ENCODE measurements at regions not wholly inside any gene's neighbourhood (a gene's known extent, or its start where the extent isn't known, plus 50 kb on each side); places are given as distances from the start of the nearest gene placed in this dataset.
"Not testable (repeated sequence)": the region's sequence is repeated elsewhere in the genome, so short reads cannot be mapped to it uniquely, and the experiment has no call there.

- Mint-ChIP-seq H3K27ac (no peak overlapping the region), H3K9me3 (no peaks in the 10 kb centered on the region), H3K27me3 (no peaks in the 10 kb centered on the region), H3K4me1 (peaks cover 6% of the 10 kb centered on the region), H3K4me3 (no peak overlapping the region)
- ATAC-seq (no peak), DNase-seq (no peak)
These were observed 131.9 kb downstream of the NPR3 start for GRCh38 chr5:32842813-32843530.

DNA sequence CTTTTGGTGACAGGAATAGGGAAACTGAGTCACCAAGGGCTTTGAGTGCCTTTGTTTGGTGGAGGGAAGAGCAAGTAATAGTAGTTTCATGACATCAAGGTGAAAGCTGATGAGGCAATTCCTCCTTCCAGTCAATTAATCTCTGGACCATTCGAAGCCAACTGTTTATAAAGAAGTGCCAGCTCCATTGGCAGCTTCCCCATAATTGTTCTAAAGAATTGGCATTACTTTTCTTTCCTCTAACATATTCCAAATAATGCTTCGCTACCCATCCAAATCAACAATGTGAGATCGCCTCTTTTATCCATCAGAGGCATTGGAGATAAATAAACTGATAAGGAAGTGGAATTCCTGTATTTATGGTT, 132.4 kb downstream of the NPR3 start:
- Mint-ChIP-seq H3K27ac (no peak overlapping the region), H3K9me3 (no peaks in the 10 kb centered on the region), H3K4me3 (no peak overlapping the region), H3K4me1 (peaks cover 6% of the 10 kb centered on the region), H3K27me3 (no peaks in the 10 kb centered on the region)
- DNase-seq (no peak), ATAC-seq (no peak)

DNA sequence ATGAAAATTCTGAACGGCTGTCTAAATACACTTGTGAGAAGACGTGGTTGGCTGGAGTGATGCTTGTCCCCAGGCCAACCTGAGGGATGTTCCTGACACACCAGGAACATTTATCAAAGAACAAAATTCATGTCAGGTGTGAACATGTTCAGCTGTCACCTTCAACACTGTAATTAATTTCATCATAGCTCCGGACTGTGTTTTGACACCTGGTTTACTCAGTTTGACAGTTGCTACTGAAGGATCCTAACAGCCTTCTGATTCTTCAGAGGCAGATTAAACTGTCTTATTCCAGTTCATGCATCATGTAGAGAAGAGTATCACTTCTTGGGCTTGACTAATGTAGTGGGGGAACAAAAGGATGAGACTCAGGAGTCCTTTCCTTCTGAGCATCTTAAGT, 134.1 kb downstream of the NPR3 start:
- no peak for ATAC-seq
- Mint-ChIP-seq H3K4me1 (peaks cover 6% of the 10 kb centered on the region), H3K27ac (no peak overlapping the region), H3K27me3 (no peaks in the 10 kb centered on the region), H3K9me3 (peaks cover 0 to 9% of the 10 kb centered on the region in 2 donors), H3K4me3 (no peak overlapping the region)
- DNase-seq, result no peak

DNA sequence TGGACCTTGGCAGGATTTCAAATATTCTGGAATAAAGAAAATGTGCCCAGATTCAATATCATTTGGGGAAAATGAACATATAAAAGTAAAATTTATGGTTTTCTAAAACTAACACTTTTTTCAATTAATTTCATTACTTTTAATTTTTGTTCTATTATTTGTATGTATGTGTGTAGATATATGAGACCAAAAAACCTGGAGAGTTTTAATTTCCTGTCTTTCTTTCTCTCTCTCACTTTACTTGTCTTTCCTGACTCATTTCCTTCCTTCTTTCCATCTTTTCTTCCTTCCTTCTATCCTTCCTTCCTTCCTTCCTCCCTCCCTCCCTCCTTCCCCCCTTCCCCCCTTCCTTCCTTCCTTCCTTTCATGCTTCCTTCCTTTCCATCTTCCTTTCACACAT, 137.0 kb downstream of the NPR3 start:
- no peak overlapping the region for H3K4me3 Mint-ChIP-seq
- H3K27me3 Mint-ChIP-seq, result no peaks in the 10 kb centered on the region
- H3K27ac Mint-ChIP-seq, result no peak overlapping the region
- no peak for DNase-seq
- peaks cover under 1% of the 10 kb centered on the region for H3K4me1 Mint-ChIP-seq
- H3K9me3 Mint-ChIP-seq, result peaks cover 4 to 9% of the 10 kb centered on the region in 2 donors
- ATAC-seq, result no peak

GRCh38 chr5:32848681-32849080, 137.6 kb downstream of the NPR3 start:
- no peak for DNase-seq
- Mint-ChIP-seq H3K27me3 (no peaks in the 10 kb centered on the region), H3K4me3 (no peak overlapping the region), H3K4me1 (no peaks in the 10 kb centered on the region), H3K27ac (no peak overlapping the region), H3K9me3 (peaks cover 4 to 9% of the 10 kb centered on the region in 2 donors)
- no peak for ATAC-seq

- DNase-seq, result no peak
- peaks cover 4 to 9% of the 10 kb centered on the region in 2 donors for H3K9me3 Mint-ChIP-seq
- H3K27me3 Mint-ChIP-seq, result no peaks in the 10 kb centered on the region
These were observed 139.8 kb downstream of the NPR3 start for GRCh38 chr5:32850817-32851496.

DNA sequence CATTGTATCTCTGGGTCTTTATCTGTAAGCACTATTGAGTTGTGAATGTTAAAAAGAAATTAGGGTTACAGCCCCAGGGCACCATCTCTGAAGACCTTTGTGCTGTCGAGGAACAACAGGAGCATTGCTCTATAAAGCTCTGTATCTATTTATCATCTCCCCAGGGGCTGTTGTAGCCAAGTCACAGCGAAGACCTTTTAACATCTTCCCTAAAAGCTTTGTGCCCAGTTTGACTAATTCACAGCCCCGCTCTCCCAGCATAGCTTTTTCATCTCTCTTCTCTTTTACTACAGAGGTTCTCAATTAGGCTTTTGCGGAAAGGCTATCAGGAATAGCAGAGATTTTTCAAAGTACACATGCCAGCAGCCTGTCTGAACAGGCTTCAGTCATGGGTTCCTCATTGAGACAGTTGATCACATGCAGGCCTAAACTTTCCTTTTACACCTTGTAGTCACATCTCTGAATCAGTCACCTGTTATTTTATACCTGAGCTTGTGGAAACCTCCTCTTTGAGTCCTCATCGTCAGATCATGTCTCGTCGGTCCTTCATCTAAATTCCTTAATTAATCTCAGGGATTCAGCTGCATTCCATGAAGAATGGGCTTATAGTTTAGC, 140.5 kb downstream of the NPR3 start:
- no peak for ATAC-seq
- H3K27me3 Mint-ChIP-seq, result no peaks in the 10 kb centered on the region
- H3K4me3 Mint-ChIP-seq, result no peak overlapping the region
- no peak overlapping the region for H3K27ac Mint-ChIP-seq
- H3K4me1 Mint-ChIP-seq, result no peaks in the 10 kb centered on the region
- no peak for DNase-seq
- peaks cover 4 to 9% of the 10 kb centered on the region in 2 donors for H3K9me3 Mint-ChIP-seq

More at GRCh38 chr5:32850817-32851496, 139.8 kb downstream of the NPR3 start:
- ATAC-seq, result no peak
- no peak overlapping the region for H3K27ac Mint-ChIP-seq
- H3K4me1 Mint-ChIP-seq, result no peaks in the 10 kb centered on the region
- no peak overlapping the region for H3K4me3 Mint-ChIP-seq

DNA sequence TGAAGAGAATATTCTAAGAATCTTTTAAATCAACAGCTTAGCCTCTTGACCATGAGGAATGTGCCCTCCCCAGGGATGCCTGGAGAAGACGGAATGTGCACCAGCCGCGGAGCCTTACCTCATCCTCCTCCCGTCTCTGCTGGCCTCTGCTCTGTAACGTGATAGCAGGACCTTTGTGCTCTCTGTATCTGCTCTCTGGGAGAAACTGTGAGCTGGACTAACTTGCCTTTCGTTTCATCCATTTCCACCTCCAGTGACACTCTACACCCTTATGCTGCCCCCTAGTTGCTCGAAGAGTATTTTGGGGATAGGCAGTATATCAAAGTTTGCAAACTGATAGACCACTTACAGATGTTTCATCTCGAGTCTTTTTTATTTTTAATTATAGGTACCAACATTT, 141.4 kb downstream of the NPR3 start:
- Mint-ChIP-seq H3K27ac (no peak overlapping the region), H3K4me1 (no peaks in the 10 kb centered on the region), H3K4me3 (no peak overlapping the region), H3K9me3 (peaks cover 4 to 9% of the 10 kb centered on the region in 2 donors), H3K27me3 (no peaks in the 10 kb centered on the region)
- ATAC-seq (no peak), DNase-seq (no peak)

DNA sequence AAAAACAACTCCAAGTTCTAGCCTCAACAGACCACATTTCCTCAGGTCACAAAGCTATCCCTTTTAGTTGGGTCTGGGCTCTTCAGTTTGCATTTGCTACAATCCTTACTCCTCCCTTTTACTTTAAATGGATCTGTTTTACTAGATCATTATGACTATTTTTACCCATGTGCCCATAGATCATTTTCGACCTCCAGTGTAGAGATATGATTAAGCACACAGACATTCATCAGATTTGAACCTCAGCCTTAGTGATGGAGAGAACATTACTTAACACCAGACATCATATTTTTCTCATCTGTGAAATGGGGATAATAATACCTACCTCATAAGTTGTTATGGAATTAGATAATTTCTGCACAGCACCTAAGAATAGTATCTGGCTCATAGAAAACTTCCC, 141.9 kb downstream of the NPR3 start:
- peaks cover 4 to 10% of the 10 kb centered on the region in 2 donors for H3K9me3 Mint-ChIP-seq
- no peak overlapping the region for H3K4me3 Mint-ChIP-seq

GRCh38 chr5:32854473-32854872, 143.4 kb downstream of the NPR3 start:
- no peak for DNase-seq
- Mint-ChIP-seq H3K27me3 (no peaks in the 10 kb centered on the region), H3K9me3 (peaks cover 9 to 19% of the 10 kb centered on the region in 2 donors), H3K4me3 (no peak overlapping the region), H3K27ac (no peak overlapping the region), H3K4me1 (no peaks in the 10 kb centered on the region)
- no peak for ATAC-seq

More for the DNA sequence above, 141.9 kb downstream of the NPR3 start:
- ATAC-seq, result no peak
- H3K4me1 Mint-ChIP-seq, result no peaks in the 10 kb centered on the region
- DNase-seq, result no peak
- no peaks in the 10 kb centered on the region for H3K27me3 Mint-ChIP-seq
- H3K27ac Mint-ChIP-seq, result no peak overlapping the region

- no peaks in the 10 kb centered on the region for H3K27me3 Mint-ChIP-seq
- peaks cover 10 to 24% of the 10 kb centered on the region in 2 donors for H3K9me3 Mint-ChIP-seq
- no peak overlapping the region for H3K4me3 Mint-ChIP-seq
- no peak for DNase-seq
- ATAC-seq, result no peak
- no peaks in the 10 kb centered on the region for H3K4me1 Mint-ChIP-seq
- no peak overlapping the region for H3K27ac Mint-ChIP-seq
These were observed 148.1 kb downstream of the NPR3 start for GRCh38 chr5:32859211-32859641.

- Mint-ChIP-seq H3K27me3 (no peaks in the 10 kb centered on the region), H3K4me3 (no peak overlapping the region), H3K27ac (no peak overlapping the region)
These were observed 154.4 kb downstream of the NPR3 start for GRCh38 chr5:32865475-32865874.

GRCh38 chr5:32866138-32866537, 155.0 kb downstream of the NPR3 start:
- no peak overlapping the region for H3K4me3 Mint-ChIP-seq
- H3K4me1 Mint-ChIP-seq, result no peaks in the 10 kb centered on the region
- H3K27ac Mint-ChIP-seq, result no peak overlapping the region
- DNase-seq (no peak), ATAC-seq (no peak)
- no peaks in the 10 kb centered on the region for H3K27me3 Mint-ChIP-seq
- peaks cover 17 to 28% of the 10 kb centered on the region in 2 donors for H3K9me3 Mint-ChIP-seq

More at GRCh38 chr5:32865475-32865874, 154.4 kb downstream of the NPR3 start:
- DNase-seq (no peak), ATAC-seq (no peak)
- Mint-ChIP-seq H3K9me3 (peaks cover 17 to 24% of the 10 kb centered on the region in 2 donors), H3K4me1 (no peaks in the 10 kb centered on the region)

- H3K4me1 Mint-ChIP-seq, result no peaks in the 10 kb centered on the region
- no peak overlapping the region for H3K4me3 Mint-ChIP-seq
- no peak for DNase-seq
- H3K27me3 Mint-ChIP-seq, result no peaks in the 10 kb centered on the region
- no peak overlapping the region for H3K27ac Mint-ChIP-seq
- H3K9me3 Mint-ChIP-seq, result peaks cover 20 to 31% of the 10 kb centered on the region in 2 donors
- ATAC-seq, result no peak
These were observed 158.1 kb downstream of the NPR3 start for GRCh38 chr5:32869216-32869615.

DNA sequence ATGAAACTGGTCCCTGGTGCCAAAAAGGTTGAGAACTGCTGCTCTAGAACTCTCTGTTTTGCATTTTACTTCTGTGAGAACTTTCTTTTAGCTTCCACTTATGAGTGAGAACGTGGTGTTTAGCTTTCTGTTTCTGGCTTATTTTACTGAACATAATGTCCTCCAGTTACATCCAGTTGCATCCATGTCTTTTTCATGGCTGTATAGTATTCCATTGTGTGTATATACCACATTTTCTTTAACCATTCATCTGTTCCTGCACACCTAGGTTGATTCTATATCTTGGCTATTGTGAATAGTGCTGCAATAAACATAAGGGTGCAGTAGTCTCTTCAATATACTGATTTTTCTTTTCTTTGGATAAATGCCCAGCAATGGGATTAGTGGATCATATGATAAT, 165.7 kb downstream of the NPR3 start:
- H3K27ac Mint-ChIP-seq, result no peak overlapping the region
- DNase-seq (no peak), ATAC-seq (no peak)
- H3K27me3 Mint-ChIP-seq, result no peaks in the 10 kb centered on the region
- H3K4me3 Mint-ChIP-seq, result no peak overlapping the region
- no peaks in the 10 kb centered on the region for H3K4me1 Mint-ChIP-seq
- H3K9me3 Mint-ChIP-seq, result peaks cover 25 to 47% of the 10 kb centered on the region in 2 donors

DNA sequence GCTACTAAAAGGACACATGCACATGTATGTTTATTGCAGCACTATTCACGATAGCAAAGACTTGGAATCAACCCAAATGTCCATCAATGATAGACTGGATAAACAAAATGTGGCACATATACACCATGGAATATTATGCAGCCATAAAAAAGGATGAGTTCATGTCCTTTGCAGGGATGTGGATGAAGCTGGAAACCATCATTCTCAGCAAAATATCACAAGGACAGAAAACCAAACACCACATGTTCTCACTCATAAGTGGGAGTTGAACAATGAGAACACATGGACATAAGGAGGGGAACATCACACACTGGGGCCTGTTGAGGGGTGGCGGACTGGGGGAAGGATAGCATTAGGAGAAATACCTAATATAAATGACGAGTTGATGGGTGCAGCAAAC, 168.2 kb downstream of the NPR3 start:
- not testable (repeated sequence) for DNase-seq, H3K4me3 Mint-ChIP-seq, ATAC-seq, H3K27me3 Mint-ChIP-seq, H3K4me1 Mint-ChIP-seq, H3K27ac Mint-ChIP-seq
- peaks cover 26 to 62% of the 10 kb centered on the region in 2 donors for H3K9me3 Mint-ChIP-seq
